Upper lobe of left lung (tissue), 6 donors: ENCODE measurements at regions not wholly inside any gene's neighbourhood (a gene's known extent, or its start where the extent isn't known, plus 50 kb on each side); places are given as distances from the start of the nearest gene placed in this dataset.

Experiments used
- ATAC-seq, 2 donors: fragments of 200-7000 bp; cut with Tn5 transposase; one replicate each; pipeline ENCODE4 v1.9.1; 2022; ENCODE audit warnings: mild to moderate bottlenecking in 2 of 2, moderate library complexity in 2 of 2; ENCODE audit not compliant: low FRiP score in 2 of 2
- DNase-seq, 2 donors: peaks; one replicate each; pipeline ENCODE4 v3.0.0-alpha.2; 2019 to 2020
- H3K27ac ChIP-seq, 4 donors: fragments of 200-600 bp; sonication (generic); one replicate each; pipeline ENCODE4 v1.5.1; 2016 to 2019
- H3K27me3 ChIP-seq, 4 donors: fragments of 200-600 bp; sonication (generic); one replicate each; pipeline ENCODE4 v1.5.1; 2017 to 2019
- H3K36me3 ChIP-seq, 4 donors: fragments of 200-600 bp; sonication (generic); one replicate each; pipeline ENCODE4 v1.5.1; 2016 to 2019
- H3K4me1 ChIP-seq, 4 donors: fragments of 200-600 bp; sonication (generic); one replicate each; pipeline ENCODE4 v1.5.1; 2018 to 2019
- H3K4me3 ChIP-seq, 4 donors: fragments of 200-600 bp; sonication (generic); one replicate each; pipeline ENCODE4 v1.5.1; 2017 to 2019; ENCODE audit warnings: mild to moderate bottlenecking in 2 of 4, moderate library complexity in 1 of 4
- H3K9me3 ChIP-seq, 4 donors: fragments of 200-600 bp; sonication (generic); one replicate each; pipeline ENCODE4 v1.5.1; 2018 to 2019
- CTCF ChIP-seq, 6 experiments: fragments of 450-650 bp in 4 of 6; fragments of 200-600 bp in 2 of 6; sonication (generic) in 2 of 6; IDR thresholded peaks; one replicate each; pipeline ENCODE4 v1.5.1; 2016 to 2019; ENCODE audit warnings: antibody characterized with exemption in 6 of 6
- EP300 ChIP-seq, 4 donors: sonication (generic); formaldehyde crosslinking; IDR thresholded peaks; one replicate each; pipeline ENCODE4 v1.5.1; 2017; ENCODE audit warnings: antibody characterized with exemption in 4 of 4, control low read depth in 2 of 4
- POLR2A ChIP-seq, 4 donors: fragments of 450-650 bp; IDR thresholded peaks; one replicate each; pipeline ENCODE4 v1.5.1; 2016 to 2017; ENCODE audit warnings: antibody characterized with exemption in 4 of 4, mild to moderate bottlenecking in 2 of 4
- POLR2AphosphoS5 ChIP-seq, 2 donors: sonication (generic); formaldehyde crosslinking; IDR thresholded peaks; one replicate each; pipeline ENCODE4 v1.5.1; 2017; ENCODE audit warnings: antibody characterized with exemption in 2 of 2
- WGBS, 2 donors: methylation state at CpG; one replicate each; pipeline ENCODE4 v1.1.5; 2017 to 2018; 5-methylcytosine and 5-hydroxymethylcytosine counted together
- donor health status: DM: no; HTN: no; CAD: no; lungs with moderate emphysema.
- donor health status: DM: no; HTN: yes; CAD: no; lungs with severe emphysema.

- WGBS, 2 donors = 32 to 47% methylated on average over 2 of the region's 2 CpGs
- no peaks in the 10 kb centered on the region for H3K9me3 ChIP-seq
- no peaks in the 10 kb centered on the region for H3K4me1 ChIP-seq
- H3K4me3 ChIP-seq = no peak overlapping the region
- H3K36me3 ChIP-seq = no peaks in the 10 kb centered on the region
- H3K27me3 ChIP-seq = no peaks in the 10 kb centered on the region
- no peak overlapping the region for H3K27ac ChIP-seq
- peak; percentile 31 to 81 for ATAC-seq
- TF ChIP-seq EP300 (IDR thresholded peaks at IDR 0.05) (no peak), POLR2A (IDR thresholded peaks at IDR 0.05) (no peak), CTCF (IDR thresholded peaks at IDR 0.05) (no peak), POLR2AphosphoS5 (IDR thresholded peaks at IDR 0.05) (no peak)
- DNase-seq = peak in 1 of 2 donors; percentile 73
Observed at GRCh38 chr13:63198071-63198470, 1782.4 kb upstream of the PCDH20 start.

- TF ChIP-seq EP300 (IDR thresholded peaks at IDR 0.05) (no peak), POLR2AphosphoS5 (IDR thresholded peaks at IDR 0.05) (no peak), CTCF (IDR thresholded peaks at IDR 0.05) (no peak), POLR2A (IDR thresholded peaks at IDR 0.05) (no peak)
- Histone ChIP-seq H3K27me3 (no peaks in the 10 kb centered on the region), H3K36me3 (no peaks in the 10 kb centered on the region), H3K4me1 (no peaks in the 10 kb centered on the region), H3K4me3 (no peak overlapping the region), H3K27ac (no peak overlapping the region), H3K9me3 (no peaks in the 10 kb centered on the region)
- DNase-seq (no peak), ATAC-seq (no peak)
- WGBS, 2 donors = 89 to 94% methylated on average over 1 of the region's 1 CpG
Observed at GRCh38 chr13:63195726-63196125, 1780.1 kb upstream of the PCDH20 start.

- ATAC-seq = no peak
Observed at GRCh38 chr13:63190742-63191141, 1775.1 kb upstream of the PCDH20 start.

GRCh38 chr13:63190219-63190618 is 1774.6 kb upstream of the PCDH20 start:
- no peaks in the 10 kb centered on the region for H3K9me3 ChIP-seq

More at GRCh38 chr13:63190742-63191141, 1775.1 kb upstream of the PCDH20 start:
- H3K27ac ChIP-seq = no peak overlapping the region
- no peak for DNase-seq
- WGBS, 2 donors = 78 to 85% methylated on average over 5 of the region's 5 CpGs
- H3K4me3 ChIP-seq = no peak overlapping the region
- no peaks in the 10 kb centered on the region for H3K9me3 ChIP-seq
- H3K36me3 ChIP-seq = no peaks in the 10 kb centered on the region
- TF ChIP-seq EP300 (IDR thresholded peaks at IDR 0.05) (no peak), CTCF (IDR thresholded peaks at IDR 0.05) (no peak), POLR2A (IDR thresholded peaks at IDR 0.05) (no peak), POLR2AphosphoS5 (IDR thresholded peaks at IDR 0.05) (no peak)
- H3K4me1 ChIP-seq = no peaks in the 10 kb centered on the region
- H3K27me3 ChIP-seq = no peaks in the 10 kb centered on the region

More at GRCh38 chr13:63190219-63190618, 1774.6 kb upstream of the PCDH20 start:
- Histone ChIP-seq H3K36me3 (no peaks in the 10 kb centered on the region), H3K4me3 (no peak overlapping the region), H3K4me1 (no peaks in the 10 kb centered on the region), H3K27me3 (no peaks in the 10 kb centered on the region), H3K27ac (no peak overlapping the region)
- 71 to 88% methylated on average over 2 of the region's 2 CpGs for WGBS, 2 donors
- ATAC-seq (no peak), DNase-seq (no peak)
- TF ChIP-seq POLR2A (IDR thresholded peaks at IDR 0.05) = no peak
- no peak for TF ChIP-seq POLR2AphosphoS5 (IDR thresholded peaks at IDR 0.05)
- no peak for TF ChIP-seq CTCF (IDR thresholded peaks at IDR 0.05)
- TF ChIP-seq EP300 (IDR thresholded peaks at IDR 0.05) = no peak
